ENCODE measurements at regions not wholly inside any gene's neighbourhood (a gene's known extent, or its start where the extent isn't known, plus 50 kb on each side); places are given as distances from the start of the nearest gene placed in this dataset.

DNA sequence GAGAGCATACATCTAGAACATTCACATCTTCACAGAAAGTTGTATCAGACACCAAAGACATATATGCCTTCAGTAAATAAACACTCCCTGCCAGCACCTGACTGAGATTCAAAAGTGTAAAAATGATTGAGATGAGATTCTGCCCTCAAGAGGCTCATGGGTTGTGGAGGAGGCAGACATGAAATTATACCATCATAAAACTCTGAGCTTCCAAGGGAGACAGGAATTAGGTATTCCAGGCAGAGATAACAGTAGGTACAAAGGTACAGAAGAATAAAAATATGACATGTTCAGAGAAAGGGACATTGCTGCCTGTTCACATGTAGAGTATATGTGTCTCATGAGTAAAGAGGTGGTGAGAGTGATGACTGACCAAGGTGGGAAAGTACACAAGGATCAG lies 322.3 kb downstream of the OSR1 start:
- DNase-seq (ENCODE audit: low read depth in 3 of 3): no peak

DNA sequence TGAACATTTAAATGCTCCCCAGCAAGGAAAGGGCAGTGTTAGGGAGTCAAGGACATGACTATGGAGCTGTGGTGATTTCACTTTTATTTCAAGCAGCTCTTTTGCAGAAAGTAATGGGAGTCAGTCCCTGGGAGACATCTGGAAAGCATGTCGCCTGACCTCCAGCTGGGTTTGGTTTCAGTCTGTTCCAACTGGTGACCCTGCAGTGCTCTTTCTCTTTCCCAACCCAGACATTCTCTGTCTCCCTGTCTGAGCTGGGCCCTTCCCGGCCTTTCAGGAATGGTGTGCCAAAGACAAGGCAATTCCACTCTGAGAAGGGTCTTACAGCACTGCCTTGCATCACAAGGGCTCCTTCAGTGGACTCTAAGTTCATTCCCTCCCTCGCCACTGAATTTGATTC lies 323.2 kb downstream of the OSR1 start:
- no peak for DNase-seq (ENCODE audit: low read depth in 3 of 3)

DNA sequence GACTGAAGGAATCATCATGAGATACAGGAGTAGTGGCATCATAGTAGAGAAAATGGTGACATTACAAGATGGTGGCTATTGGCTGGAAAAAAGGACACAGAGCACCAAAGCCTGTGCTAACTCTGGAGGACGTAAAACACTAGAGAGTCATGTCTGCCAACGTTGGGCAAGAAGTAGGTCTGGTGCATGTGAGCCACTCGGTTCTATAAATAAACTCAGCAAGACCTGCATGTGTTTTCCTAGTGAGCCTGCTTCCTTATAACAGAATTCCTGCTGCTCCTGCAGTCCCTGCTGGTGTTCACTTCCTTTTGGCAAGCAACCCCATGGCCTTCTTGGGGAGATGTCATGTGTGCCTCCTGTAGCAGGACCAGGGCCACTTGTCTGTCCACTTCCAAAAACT lies 325.2 kb downstream of the OSR1 start:
- DNase-seq (ENCODE audit: low read depth in 3 of 3): no peak

DNA sequence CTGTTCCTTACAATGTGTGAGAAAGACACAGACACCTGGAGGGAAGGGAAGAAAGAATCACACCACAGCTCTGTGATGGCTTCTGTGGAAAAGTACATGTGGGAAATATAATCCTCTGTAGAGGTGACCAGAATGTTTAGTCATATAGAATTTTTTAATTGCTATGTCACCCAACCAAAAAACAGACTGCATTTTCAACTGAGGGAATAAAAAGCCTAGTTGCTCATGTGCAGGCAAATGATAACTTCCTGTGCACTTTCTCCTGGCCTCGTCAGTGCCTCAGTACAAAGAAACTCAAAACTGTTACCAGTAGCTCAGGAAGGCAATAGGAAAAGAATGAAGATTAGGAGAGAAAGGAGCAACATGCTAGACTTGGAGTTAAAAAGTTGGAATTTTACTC lies 326.8 kb downstream of the OSR1 start:
- no peak for DNase-seq (ENCODE audit: low read depth in 3 of 3)

DNA sequence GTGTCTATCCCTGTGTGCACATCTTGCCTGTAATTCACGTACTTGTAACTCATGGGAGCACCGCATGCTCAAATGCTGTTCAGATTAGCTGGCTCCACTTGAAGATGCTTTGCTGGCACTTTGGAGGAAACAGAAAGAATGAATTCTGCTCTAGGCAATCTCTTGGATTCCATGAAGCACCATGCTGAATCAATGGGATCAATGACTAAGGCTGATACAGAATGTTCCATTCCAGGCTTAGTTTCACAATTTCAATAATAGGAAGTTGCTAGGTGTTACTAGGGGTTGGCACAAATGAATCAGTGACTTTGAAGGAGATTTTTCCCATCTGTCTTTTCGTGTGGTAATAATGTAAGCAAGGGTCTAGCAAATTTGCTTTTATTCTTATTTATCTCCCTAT lies 328.8 kb downstream of the OSR1 start:
- DNase-seq (ENCODE audit: low read depth in 3 of 3): no peak

DNA sequence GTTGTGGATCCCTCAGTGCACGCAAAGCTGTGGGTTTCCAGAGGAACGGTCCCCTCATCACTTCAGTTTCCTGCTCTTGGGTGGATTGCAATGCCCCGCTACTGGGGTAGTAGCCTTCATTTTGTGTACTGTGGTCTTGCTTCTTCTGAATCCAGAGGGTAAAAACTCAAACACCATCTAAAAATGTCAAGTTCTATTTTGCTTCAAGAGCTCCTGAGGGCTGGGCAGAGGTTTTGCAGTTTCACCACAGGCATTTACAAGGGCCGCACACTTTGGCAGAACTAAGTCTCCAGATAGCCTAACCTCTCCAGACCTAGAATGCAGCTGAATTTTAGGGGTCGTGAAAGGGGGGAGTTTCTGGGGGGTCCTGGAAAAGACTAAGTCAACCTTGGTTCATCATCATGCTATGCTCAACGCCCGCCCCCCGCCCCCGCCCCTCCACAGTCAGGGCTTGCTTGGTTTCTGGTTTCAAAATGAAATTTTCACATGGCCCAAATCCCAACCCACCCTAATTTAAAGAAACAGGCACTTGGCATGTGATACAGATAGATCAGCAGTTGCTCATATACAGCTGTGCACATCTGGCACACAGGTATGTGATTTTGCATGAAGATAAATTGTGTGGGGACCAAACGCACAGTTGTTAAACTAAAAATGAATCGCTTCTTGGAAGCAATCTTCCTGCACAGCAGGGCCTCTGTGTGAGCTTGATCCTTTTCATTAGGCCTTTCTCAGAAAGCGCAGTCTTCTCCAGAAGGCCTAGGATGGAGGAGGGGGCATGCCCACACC lies 329.6 kb downstream of the OSR1 start:
- DNase-seq (ENCODE audit: low read depth in 3 of 3): no peak

DNA sequence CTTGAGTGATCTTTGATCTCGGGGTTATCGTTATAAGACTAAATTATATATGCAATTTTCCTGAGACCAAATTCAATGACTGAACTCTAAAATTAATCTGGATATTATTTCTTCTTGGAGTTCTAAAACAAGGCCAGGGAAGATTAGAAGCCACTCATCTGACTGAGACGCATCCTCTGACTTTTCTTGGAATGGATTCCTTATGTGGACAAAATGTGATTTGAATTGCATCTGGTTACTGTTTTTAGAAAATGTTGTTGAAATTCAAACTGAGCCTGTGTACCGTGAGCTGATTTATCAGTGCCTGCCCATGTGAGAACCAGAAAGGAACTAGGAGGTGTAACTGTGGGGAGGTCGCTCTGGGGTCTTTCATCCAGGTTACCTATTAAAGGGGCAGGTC lies 330.8 kb downstream of the OSR1 start:
- no peak for DNase-seq (ENCODE audit: low read depth in 3 of 3)

DNA sequence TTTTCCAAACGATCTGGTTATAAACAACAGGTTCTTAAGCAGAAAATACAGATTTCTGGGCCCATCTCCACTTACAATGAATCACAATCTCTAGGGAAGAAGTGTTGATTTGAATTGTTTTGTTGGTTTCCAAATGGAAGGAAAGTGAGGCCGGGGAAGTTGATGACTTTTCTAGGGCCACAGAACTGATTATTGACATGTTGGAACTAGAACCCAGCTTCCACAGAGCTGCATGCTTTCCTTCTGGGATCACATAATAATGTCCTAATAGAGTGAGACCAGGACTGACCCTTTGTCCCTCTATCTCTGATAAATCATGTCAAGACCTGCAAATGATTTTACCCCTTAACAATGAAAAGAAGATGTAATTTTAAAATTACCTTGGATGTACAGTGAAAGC lies 332.2 kb downstream of the OSR1 start:
- no peak for DNase-seq (ENCODE audit: low read depth in 3 of 3)

DNA sequence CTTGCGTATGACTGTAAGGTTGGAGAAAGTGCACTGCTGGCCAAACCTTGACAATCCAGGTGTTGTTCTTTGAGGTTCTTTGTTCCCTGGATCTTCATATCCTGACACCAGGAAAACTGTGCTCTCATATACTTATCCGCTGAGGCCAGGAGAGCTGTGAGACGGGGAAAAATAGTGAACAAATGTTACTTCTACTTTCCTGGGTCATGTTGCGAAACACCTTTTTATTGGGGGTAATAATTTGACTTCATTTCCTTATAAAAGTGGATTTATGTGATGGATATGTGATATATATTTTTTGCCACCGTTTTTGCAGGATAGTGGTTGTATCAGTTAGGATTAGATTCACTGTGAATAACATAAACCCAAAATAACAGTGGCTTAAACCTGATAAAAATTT lies 336.1 kb downstream of the OSR1 start:
- no peak for DNase-seq (ENCODE audit: low read depth in 3 of 3)

DNA sequence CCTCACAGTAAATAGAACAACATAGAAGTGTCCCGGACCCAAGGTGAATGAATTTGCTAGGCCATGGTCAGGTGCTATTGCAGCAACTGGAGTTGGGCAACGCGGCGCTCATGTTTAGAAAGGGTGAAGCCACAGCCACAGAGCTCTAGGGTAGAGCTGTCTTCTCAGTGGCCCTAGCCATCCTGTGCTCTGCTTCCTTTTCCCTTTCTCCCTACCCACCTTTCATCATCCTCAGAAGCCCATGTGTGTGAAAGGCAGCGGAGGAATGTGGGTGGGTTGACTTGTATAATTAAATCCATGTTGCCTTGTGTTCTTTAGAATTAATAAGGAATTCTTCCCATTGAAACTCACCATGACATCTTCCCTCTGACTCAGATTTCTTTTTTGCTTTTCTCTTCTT lies 336.7 kb downstream of the OSR1 start:
- DNase-seq (ENCODE audit: low read depth in 3 of 3): no peak

DNA sequence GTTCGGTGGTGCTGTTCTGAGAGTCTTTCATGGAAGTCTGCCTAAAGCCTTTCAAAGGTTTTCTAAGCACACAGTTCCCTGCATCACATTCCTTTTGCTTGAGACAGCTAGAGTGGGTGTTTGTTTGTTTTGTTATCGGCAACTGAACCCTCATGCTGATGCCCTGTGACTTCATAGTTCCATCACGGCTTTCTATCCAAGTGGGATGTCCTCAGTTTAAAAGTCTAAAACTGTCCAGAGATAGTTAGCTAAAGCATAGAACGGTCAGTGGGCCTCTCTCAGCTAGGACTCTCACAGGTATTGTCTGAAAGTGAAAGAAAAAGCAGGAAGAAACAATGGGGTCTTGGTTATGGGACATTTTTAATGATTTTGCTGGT lies 337.3 kb downstream of the OSR1 start:
- no peak for DNase-seq (ENCODE audit: low read depth in 3 of 3)

DNA sequence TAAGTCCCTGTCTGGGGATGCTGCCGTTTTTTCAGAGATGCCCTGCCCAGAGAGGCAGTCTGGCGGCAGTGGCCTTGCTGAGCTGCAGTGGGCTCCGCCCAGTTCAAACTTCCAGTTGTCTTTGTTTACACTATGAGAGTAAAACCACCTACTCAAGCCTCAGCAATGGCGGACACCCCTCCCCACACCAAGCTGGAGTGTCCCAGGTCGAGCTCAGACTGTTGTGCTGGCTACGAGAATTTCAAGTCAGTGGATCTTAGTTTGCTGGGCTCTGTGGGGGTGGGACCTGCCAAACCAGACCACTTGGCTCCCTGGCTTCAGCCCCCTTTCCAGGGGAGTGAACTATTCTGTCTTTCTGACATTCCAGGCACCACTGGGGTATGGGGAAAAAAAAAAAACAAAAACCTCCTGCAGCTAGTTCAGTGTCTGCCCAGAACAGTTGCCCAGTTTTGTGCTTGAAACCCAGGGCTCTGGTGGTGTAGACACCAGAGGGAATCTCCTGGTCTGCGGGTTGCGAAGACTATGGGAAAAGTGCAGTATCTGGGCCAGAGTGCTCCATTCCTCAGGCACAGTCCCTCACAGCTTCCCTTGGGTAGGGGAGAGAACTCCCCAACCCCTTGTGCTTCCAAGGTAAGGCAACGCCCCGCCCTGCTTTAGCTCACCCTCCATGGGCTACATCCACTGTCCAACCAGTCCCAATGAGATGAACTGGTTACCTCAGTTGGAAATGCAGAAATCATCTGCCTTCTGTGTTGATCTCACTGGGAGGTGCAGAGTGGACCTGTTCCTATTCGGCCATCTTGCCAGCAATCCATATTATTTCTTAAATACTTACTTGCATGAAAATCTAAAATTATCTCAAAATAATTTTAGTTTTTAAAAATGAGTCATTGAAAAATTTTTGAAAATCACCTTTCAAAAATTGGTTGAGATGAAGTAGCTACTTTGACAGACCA lies 338.0 kb downstream of the OSR1 start:
- DNase-seq (ENCODE audit: low read depth in 3 of 3): no peak

DNA sequence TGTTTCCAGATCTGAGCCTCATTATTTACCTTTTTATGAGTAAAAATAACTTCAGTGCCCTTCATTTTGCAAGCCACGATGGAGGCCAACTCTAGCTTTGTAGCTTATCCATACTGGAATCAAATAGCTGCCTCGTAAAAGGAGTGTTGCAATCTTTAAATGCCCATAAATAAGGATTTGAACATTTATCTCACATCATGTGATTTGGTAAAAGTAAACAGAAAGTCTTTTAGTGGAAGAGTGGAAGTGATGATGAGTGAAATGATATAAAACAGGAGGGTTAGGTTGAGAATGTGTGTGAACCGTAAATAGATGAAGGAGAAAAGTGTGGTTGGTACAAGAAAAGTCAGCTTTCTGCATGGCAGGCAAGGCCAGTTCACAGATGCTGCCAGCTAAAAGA lies 348.9 kb downstream of the OSR1 start:
- DNase-seq (ENCODE audit: low read depth in 3 of 3): no peak

DNA sequence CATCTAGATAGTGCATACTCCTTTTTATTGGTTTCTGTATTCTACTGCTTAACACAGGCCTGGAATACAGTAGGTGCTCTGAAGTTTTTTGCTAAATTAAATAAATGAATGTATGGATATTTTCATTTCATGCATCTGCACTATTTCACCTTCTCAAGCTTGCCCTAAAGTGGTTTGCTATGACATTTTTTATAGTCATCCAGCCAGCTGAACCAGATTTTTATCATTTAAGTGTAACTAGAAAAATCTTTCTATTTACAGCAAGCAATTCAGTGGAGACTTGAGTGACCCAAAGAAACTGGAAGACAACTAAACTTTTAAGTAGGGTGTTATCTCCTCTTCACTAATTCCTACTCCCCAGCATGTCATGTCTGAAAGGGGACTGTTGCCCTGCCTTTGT lies 354.9 kb downstream of the OSR1 start:
- DNase-seq (ENCODE audit: low read depth in 3 of 3): no peak

DNA sequence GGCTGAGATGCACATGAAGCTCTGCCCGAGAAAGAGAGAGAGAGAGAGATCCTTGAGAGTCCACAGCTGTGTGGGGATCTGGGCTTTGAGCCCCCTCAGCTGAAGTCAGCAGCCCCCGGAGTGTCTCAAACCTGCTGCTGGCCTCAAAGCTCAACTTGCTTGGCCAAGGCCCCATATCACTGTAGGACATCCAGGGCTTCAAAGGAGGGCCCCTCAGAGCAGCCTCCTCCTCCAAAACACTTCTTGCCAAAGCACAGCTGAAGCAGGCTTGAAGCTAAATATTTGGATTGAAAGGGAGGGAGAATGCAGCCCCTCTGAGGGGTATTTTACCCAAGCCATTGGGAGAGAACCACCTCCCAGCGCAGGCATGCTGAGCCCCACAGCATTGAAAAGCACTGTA lies 357.6 kb downstream of the OSR1 start:
- DNase-seq (ENCODE audit: low read depth in 3 of 3): no peak

DNA sequence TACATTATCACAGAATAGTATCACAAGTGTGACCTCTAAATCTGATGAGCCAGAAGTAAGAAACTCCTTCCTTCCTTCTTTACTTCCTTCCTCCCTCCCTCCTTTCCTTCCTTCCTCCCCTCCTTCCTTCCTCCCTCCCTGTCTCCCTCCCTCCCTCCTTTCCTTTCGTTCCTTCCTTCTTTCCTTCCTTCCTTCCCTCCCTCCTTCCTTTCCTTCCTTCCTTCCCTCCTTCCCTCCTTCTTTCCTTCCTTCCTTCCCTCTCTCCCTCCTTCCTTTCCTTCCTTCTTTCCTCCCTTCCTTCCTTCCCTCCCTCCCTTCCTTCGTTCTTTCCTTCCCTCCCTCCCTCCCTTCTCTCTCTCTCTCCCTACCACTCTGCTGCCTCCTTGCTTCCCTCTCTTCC lies 359.2 kb downstream of the OSR1 start:
- no peak for DNase-seq (ENCODE audit: low read depth in 3 of 3)

DNA sequence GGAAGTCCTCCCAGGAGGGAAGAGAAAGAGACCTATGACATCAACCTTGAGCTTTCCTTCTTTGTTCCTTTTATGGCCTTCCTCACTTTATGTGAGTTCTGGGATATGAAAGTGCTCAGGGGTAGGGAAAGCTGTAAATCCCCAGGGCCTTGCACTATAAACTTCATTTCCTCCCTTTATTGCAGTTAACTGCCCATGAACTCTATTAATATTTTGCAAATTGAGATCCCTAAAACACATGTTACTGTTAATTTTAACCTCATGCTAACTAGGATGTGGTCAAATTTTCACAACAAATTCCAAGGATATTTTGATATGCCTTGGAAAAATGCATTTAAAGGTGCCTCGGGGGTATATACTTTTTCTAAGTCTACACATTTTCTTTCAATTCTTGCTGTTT lies 359.9 kb downstream of the OSR1 start:
- no peak for DNase-seq (ENCODE audit: low read depth in 3 of 3)

DNA sequence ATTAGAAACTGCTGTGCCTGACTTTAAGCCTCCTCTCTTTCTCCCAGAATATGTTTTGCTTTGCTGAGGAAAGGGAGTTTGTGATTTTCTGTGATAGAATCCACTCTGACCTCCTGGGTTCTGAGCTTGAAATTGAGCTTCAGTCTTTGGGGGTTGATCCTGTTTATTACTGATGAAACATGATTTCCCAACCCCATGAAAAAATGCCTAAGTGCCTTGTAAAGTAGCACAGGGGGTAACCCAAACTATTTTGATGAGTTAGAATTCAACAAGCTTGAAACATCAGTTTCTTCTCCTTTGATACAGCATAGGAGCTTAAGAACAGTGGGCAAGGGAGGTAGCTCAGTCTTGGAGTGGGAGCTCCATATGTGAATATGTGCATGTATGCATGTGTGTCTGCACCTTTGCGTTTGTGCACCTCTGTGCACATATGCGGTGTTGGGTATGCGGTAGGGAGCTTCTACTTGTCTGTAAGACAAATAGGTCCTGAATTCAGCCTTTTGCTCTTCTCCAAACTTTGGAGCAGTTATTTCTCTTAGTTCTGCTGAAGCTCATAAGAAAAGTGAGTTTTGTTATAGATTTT lies 364.6 kb downstream of the OSR1 start:
- no peak for DNase-seq (ENCODE audit: low read depth in 3 of 3)

DNA sequence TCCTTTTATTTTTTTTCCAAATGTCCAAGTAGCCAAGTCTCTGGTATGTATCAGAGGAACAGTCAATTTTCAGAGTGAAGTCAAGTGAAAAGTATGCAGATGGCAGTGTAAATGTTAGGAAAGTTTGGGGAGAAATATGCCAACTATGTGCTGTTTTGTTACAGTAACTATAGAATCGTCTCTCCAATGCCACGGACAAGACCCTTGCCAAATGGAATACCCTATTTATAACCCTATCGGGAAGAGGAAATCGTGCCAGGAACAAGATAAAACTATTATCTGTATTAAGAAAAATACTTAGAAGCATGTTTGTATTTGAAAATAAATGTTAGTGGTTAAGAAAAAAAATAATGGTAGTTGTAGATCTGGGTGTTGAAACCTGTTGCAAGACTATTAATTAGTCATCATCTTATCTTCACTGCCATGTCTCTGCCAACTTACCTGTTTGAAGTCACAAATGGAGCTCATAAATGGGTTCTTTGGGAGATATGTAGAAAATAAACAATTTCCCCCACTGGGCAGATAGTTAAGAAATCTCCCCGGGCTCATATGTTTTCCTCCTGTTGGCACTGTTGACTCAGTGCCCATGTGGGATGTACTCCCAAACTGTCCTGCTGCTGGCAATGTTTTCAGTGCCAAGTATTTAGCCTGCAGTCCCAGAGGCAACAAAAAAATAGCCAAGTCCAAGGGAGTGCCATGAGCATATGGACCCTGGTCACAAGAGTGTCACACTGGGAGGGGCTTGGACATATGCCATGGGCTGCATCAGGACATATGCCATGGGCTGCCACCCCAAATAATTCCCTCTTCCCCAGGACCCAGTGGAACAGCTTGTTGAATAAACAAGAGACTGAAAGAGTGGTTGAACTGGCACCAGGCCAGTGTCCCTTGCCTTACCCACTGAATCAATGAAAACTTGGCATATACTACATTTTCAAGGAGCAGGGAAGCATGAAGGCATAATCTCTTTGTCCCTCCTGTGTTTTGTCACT lies 366.9 kb downstream of the OSR1 start:
- DNase-seq (ENCODE audit: low read depth in 3 of 3): no peak

DNA sequence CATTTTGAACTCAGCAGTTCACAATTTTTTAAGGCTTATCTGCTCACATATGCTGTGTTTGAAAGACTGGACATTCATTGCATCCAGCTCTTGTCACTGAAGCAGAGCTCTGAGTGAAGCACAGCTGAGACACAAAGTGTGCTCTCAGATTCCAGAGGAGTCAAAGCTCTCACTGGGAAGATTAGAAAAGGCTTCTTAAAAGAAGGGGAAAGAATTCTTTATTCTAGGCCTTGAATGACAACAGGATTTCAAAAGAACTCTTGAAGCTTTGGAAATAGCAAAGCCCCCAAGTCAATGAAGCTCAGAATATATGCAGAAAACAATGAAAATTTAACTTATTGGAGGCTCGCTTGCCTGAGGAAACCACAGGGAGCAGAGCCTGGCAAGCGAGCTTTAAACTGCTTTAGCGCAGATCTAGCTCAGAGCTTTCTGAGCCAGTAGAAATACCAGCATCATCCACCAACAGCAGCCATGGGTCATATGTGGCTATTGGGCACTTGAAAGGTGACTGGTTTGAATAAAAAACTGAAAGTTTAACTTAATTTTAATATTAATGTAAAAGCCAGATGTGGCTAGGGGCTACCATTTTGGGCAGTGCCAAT lies 369.7 kb downstream of the OSR1 start:
- no peak for DNase-seq (ENCODE audit: low read depth in 3 of 3)

DNA sequence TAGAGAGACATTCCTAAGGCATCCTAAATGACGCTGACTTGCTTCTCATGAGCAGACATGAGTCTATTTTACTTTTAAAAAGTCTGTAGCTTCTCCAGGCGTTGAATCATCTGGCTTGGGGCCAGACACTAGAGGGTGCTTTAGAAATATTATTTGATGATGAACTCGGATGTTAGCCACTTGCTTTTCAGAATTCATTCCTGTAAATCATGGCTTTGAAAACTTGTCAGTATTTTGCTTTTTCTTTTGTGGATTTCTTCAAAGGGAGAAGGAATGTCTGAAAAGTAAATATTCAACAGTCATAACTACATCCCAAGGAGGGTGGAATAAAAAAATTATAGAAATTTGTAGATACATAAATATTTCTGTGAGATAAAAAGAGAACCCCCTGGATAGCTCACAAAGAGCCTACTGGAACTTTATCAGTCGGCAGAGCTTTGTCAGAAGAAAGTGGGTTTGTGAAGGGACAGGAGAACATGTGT lies 370.8 kb downstream of the OSR1 start:
- no peak for DNase-seq (ENCODE audit: low read depth in 3 of 3)
